NCI-H774 (cell line): ENCODE measurements at regions not wholly inside any gene's neighbourhood (a gene's known extent, or its start where the extent isn't known, plus 50 kb on each side); places are given as distances from the start of the nearest gene placed in this dataset.

Source experiments
- DNase-seq: peaks from one replicate; lab custom pipeline; 2025; lab: John Stamatoyannopoulos, UW

GRCh38 chr4:13036841-13037240 is 447.3 kb downstream of the RAB28 start:
- DNase-seq = no peak

GRCh38 chr4:13032936-13033335 is 451.2 kb downstream of the RAB28 start:
- DNase-seq = no peak

GRCh38 chr4:13024147-13025105 is 459.7 kb downstream of the RAB28 start:
- DNase-seq = no peak

- peak; percentile 54 for DNase-seq
These were observed 476.2 kb downstream of the RAB28 start for GRCh38 chr4:13007802-13008470.

GRCh38 chr4:12993923-12994322 is 490.2 kb downstream of the RAB28 start:
- DNase-seq = no peak

GRCh38 chr4:12987284-12987683 is 496.9 kb downstream of the RAB28 start:
- DNase-seq = no peak

GRCh38 chr4:12979797-12980196 is 504.3 kb downstream of the RAB28 start:
- DNase-seq = no peak

- DNase-seq = no peak
These were observed 505.8 kb downstream of the RAB28 start for GRCh38 chr4:12978310-12978709.

- no peak for DNase-seq
These were observed 508.6 kb downstream of the RAB28 start for GRCh38 chr4:12975511-12975910.

GRCh38 chr4:12973522-12973921 is 510.6 kb downstream of the RAB28 start:
- no peak for DNase-seq

- DNase-seq = no peak
These were observed 515.8 kb downstream of the RAB28 start for GRCh38 chr4:12968345-12968744.

- DNase-seq = no peak
These were observed 517.4 kb downstream of the RAB28 start for GRCh38 chr4:12966726-12967125.

- DNase-seq = no peak
These were observed 518.8 kb downstream of the RAB28 start for GRCh38 chr4:12965334-12965733.

GRCh38 chr4:12963912-12964311 is 520.2 kb downstream of the RAB28 start:
- no peak for DNase-seq

GRCh38 chr4:12963291-12963690 is 520.8 kb downstream of the RAB28 start:
- DNase-seq = no peak

GRCh38 chr4:12961713-12962112 is 522.4 kb downstream of the RAB28 start:
- DNase-seq = no peak

- no peak for DNase-seq
These were observed 525.7 kb downstream of the RAB28 start for GRCh38 chr4:12958436-12958835.

- no peak for DNase-seq
These were observed 527.0 kb downstream of the RAB28 start for GRCh38 chr4:12957108-12957507.

GRCh38 chr4:12956026-12956425 is 528.1 kb downstream of the RAB28 start:
- DNase-seq = no peak

- DNase-seq = peak; percentile 82
These were observed 534.2 kb downstream of the RAB28 start for GRCh38 chr4:12949719-12950490.

GRCh38 chr4:12943069-12943468 is 541.1 kb downstream of the RAB28 start:
- no peak for DNase-seq

- DNase-seq = no peak
These were observed 550.3 kb downstream of the RAB28 start for GRCh38 chr4:12933760-12934221.
